HepG2 (cell line): ENCODE measurements at regions not wholly inside any gene's neighbourhood (a gene's known extent, or its start where the extent isn't known, plus 50 kb on each side); places are given as distances from the start of the nearest gene placed in this dataset.

ENCODE experiments used
- ATAC-seq: fragments of 200-7000 bp; cut with Tn5 transposase; 3 replicates; pipeline ENCODE4 v1.9.1; 2020; ENCODE audit warnings: mild to moderate bottlenecking, moderate library complexity
- BruUV-seq: library from RNA; stranded (reverse); fragments of 400-500 nt; replicated peaks from 2 replicates; lab custom pipeline; 2021; lab: Mats Ljungman, UMichigan
- CTCF ChIA-PET: fragments of 300-600 bp; formaldehyde crosslinking; extraction: SDS; loops from one replicate; lab custom pipeline; 2021; ENCODE audit warnings: low total read pairs, inconsistent platforms, low intra/inter-chr PET ratio; lab: Yijun Ruan, JAX
- POLR2A ChIA-PET: fragments of 350-600 bp; sonication (Branson Sonifier 250); formaldehyde crosslinking; loops from one replicate; lab custom pipeline; 2020; ENCODE audit warnings: antibody characterized with exemption, inconsistent platforms; lab: Yijun Ruan, JAX
- DNase-seq: peaks from one replicate; pipeline ENCODE4 v3.0.0-alpha.2; 2015; ENCODE audit warnings: low spot score
- FAIRE-seq: peaks from 3 replicates; lab custom pipeline; 2011; peaks lifted over from hg19 to GRCh38; lab: Jason Lieb, UNC
- H2AFZ ChIP-seq: one replicate; pipeline ENCODE4 v1.6.1; 2011; ENCODE audit warnings: low read length, inconsistent platforms
- H3K27ac ChIP-seq: fragments of 300-600 bp; 3 replicates; pipeline ENCODE4 v1.8.0; 2011; ENCODE audit warnings: mixed run types, mild to moderate bottlenecking, mixed read lengths, low read length, inconsistent platforms; ENCODE audit not compliant: insufficient read depth; ENCODE audit errors: extremely low read length
- H3K27me3 ChIP-seq, 2 experiments: fragments of 200-600 bp in 1 of 2; 2 replicates in 1 of 2; 3 replicates in 1 of 2; pipeline versions ENCODE4 v1.6.0 to v1.8.0; 2011; ENCODE audit warnings: low read length in 2 of 2, mild to moderate bottlenecking in 2 of 2, moderate library complexity in 2 of 2, inconsistent platforms in 1 of 2; ENCODE audit not compliant: insufficient read depth in 2 of 2, control insufficient read depth in 1 of 2
- H3K36me3 ChIP-seq, 2 experiments: fragments of 200-600 bp in 1 of 2; replicated peaks in 1 of 2; 2 replicates in 1 of 2; 3 replicates in 1 of 2; pipeline versions ENCODE4 v1.5.1 to v1.8.0; 2011; ENCODE audit warnings: low read length in 2 of 2, inconsistent platforms in 1 of 2; ENCODE audit not compliant: insufficient read depth in 2 of 2, control insufficient read depth in 1 of 2
- H3K4me1 ChIP-seq: 2 replicates; pipeline ENCODE4 v1.5.1; 2012; ENCODE audit warnings: low read length, inconsistent platforms; ENCODE audit not compliant: insufficient read depth
- H3K4me2 ChIP-seq: 2 replicates; pipeline ENCODE4 v1.6.0; 2011; ENCODE audit warnings: low read depth, low read length, inconsistent platforms
- H3K4me3 ChIP-seq, 3 experiments: fragments of 200-600 bp in 1 of 3; sonication (generic), shearing (Covaris generic) in 1 of 3; replicated peaks in 1 of 3; 2 replicates each; pipeline ENCODE4 v1.5.1; 2011 to 2016; ENCODE audit warnings: low read length in 3 of 3, inconsistent platforms in 2 of 3, low read depth in 2 of 3, mild to moderate bottlenecking in 2 of 3, control low read depth in 1 of 3, mixed read lengths in 1 of 3; ENCODE audit not compliant: insufficient read depth in 1 of 3
- H3K79me2 ChIP-seq: one replicate; pipeline ENCODE4 v1.6.1; 2011; ENCODE audit warnings: low read length, inconsistent platforms; ENCODE audit not compliant: insufficient read depth
- H3K9ac ChIP-seq: 2 replicates; pipeline ENCODE4 v1.6.0; 2011; ENCODE audit warnings: mild to moderate bottlenecking, low read depth, low read length, inconsistent platforms; ENCODE audit not compliant: insufficient read depth
- H3K9me3 ChIP-seq: 2 replicates; pipeline ENCODE4 v1.5.1; 2012; ENCODE audit warnings: mild to moderate bottlenecking, low read length
- H4K20me1 ChIP-seq: 2 replicates; pipeline ENCODE4 v1.6.0; 2011; ENCODE audit warnings: inconsistent platforms, mild to moderate bottlenecking, low read length, moderate library complexity; ENCODE audit not compliant: insufficient read depth
- GLMP ChIP-seq: sonication (generic); formaldehyde crosslinking; IDR thresholded peaks from 2 replicates; pipeline ENCODE4 v1.9.0; 2021; ENCODE audit warnings: missing genetic modification reagents, mild to moderate bottlenecking, borderline replicate concordance
- KDM2A ChIP-seq: sonication (generic); formaldehyde crosslinking; IDR thresholded peaks from 2 replicates; pipeline ENCODE4 v1.4.0; 2020; ENCODE audit warnings: low read depth, missing genetic modification reagents, borderline replicate concordance
- MAF1 ChIP-seq: sonication (generic); formaldehyde crosslinking; IDR thresholded peaks from 2 replicates; pipeline ENCODE4 v1.5.0; 2020; ENCODE audit warnings: missing genetic modification reagents, borderline replicate concordance
- NFKB2 ChIP-seq: sonication (generic); formaldehyde crosslinking; IDR thresholded peaks from 2 replicates; pipeline ENCODE4 v1.4.0; 2020; ENCODE audit warnings: missing genetic modification reagents, borderline replicate concordance
- ONECUT2 ChIP-seq: sonication (generic); formaldehyde crosslinking; IDR thresholded peaks from 2 replicates; pipeline ENCODE4 v1.4.0; 2020; ENCODE audit warnings: missing genetic modification reagents
- PCBP1 ChIP-seq: fragments of 200-400 bp; formaldehyde crosslinking; IDR thresholded peaks from 2 replicates; pipeline ENCODE4 v1.6.1; 2017; ENCODE audit warnings: mild to moderate bottlenecking, low read depth, low read length, borderline replicate concordance
- RBFOX2 ChIP-seq: fragments of 200-400 bp; formaldehyde crosslinking; IDR thresholded peaks from 2 replicates; pipeline ENCODE4 v1.6.1; 2017; ENCODE audit warnings: low read depth, mild to moderate bottlenecking, low read length
- REPIN1 ChIP-seq: sonication (generic); formaldehyde crosslinking; IDR thresholded peaks from 2 replicates; pipeline ENCODE4 v1.8.0; 2022; ENCODE audit warnings: missing genetic modification reagents, low read depth, mild to moderate bottlenecking, borderline replicate concordance
- SIX4 ChIP-seq: sonication (generic); formaldehyde crosslinking; IDR thresholded peaks from 2 replicates; pipeline ENCODE4 v1.4.0; 2020; ENCODE audit warnings: missing genetic modification reagents
- SMC3 ChIP-seq: IDR thresholded peaks from 2 replicates; pipeline ENCODE4 v1.6.1; 2011; ENCODE audit warnings: low read length, improper control_type of control experiment
- SNAPC5 ChIP-seq: sonication (generic); formaldehyde crosslinking; IDR thresholded peaks from 2 replicates; pipeline ENCODE4 v1.8.1; 2023; ENCODE audit warnings: mild to moderate bottlenecking, missing genetic modification reagents, borderline replicate concordance
- SOX6 ChIP-seq, 2 experiments: fragments of 450-650 bp in 1 of 2; sonication (generic) in 1 of 2; formaldehyde crosslinking in 1 of 2; IDR thresholded peaks; 2 replicates each; pipeline versions ENCODE4 v1.4.0 to v1.6.1; 2017 to 2020; ENCODE audit warnings: antibody characterized with exemption in 1 of 2, mild to moderate bottlenecking in 1 of 2, missing genetic modification reagents in 1 of 2
- STAG1 ChIP-seq: sonication (generic); formaldehyde crosslinking; IDR thresholded peaks from 2 replicates; pipeline ENCODE4 v1.4.0; 2020; ENCODE audit warnings: missing genetic modification reagents
- TEF ChIP-seq: sonication (generic); formaldehyde crosslinking; IDR thresholded peaks from 2 replicates; pipeline ENCODE4 v1.5.0; 2020; ENCODE audit warnings: missing genetic modification reagents
- ZBTB25 ChIP-seq: IDR thresholded peaks from 2 replicates; pipeline ENCODE4 v1.6.1; 2018; ENCODE audit warnings: missing genetic modification reagents
- ZNF136 ChIP-seq: sonication (generic); formaldehyde crosslinking; IDR thresholded peaks from 2 replicates; pipeline ENCODE4 v1.8.1; 2022; ENCODE audit warnings: low read depth, mild to moderate bottlenecking, moderate library complexity, missing genetic modification reagents
- ZNF292 ChIP-seq: sonication (generic); formaldehyde crosslinking; IDR thresholded peaks from 2 replicates; pipeline ENCODE4 v1.8.1; 2022; ENCODE audit warnings: mild to moderate bottlenecking, low read depth, missing genetic modification reagents, borderline replicate concordance
- ZNF747 ChIP-seq: sonication (generic); formaldehyde crosslinking; IDR thresholded peaks from 2 replicates; pipeline ENCODE4 v1.8.1; 2023; ENCODE audit warnings: missing genetic modification reagents, mild to moderate bottlenecking, borderline replicate concordance
- ZNF761 ChIP-seq: sonication (generic); formaldehyde crosslinking; conservative IDR thresholded peaks from 2 replicates; pipeline ENCODE4 v1.4.0; 2020; ENCODE audit warnings: mild to moderate bottlenecking, missing genetic modification reagents
- ZNF772 ChIP-seq: sonication (generic); formaldehyde crosslinking; IDR thresholded peaks from 2 replicates; pipeline ENCODE4 v1.5.0; 2020; ENCODE audit warnings: mild to moderate bottlenecking, missing genetic modification reagents
- ZNF780A ChIP-seq: sonication (generic); formaldehyde crosslinking; IDR thresholded peaks from 2 replicates; pipeline ENCODE4 v1.8.0; 2022; ENCODE audit warnings: mild to moderate bottlenecking, missing genetic modification reagents, moderate library complexity
- ZNF790 ChIP-seq: sonication (generic); formaldehyde crosslinking; IDR thresholded peaks from 2 replicates; pipeline ENCODE4 v1.8.0; 2022; ENCODE audit warnings: missing genetic modification reagents, mild to moderate bottlenecking, borderline replicate concordance
- WGBS: methylation state at CpG from one replicate; pipeline ENCODE4 v1.1.6; 2017; ENCODE audit warnings: low lambda C conversion rate; 5-methylcytosine and 5-hydroxymethylcytosine counted together
- in situ Hi-C: cut with HindIII; loops from 2 replicates; pipeline ENCODE4 v1.10.0; 2017; ENCODE audit warnings: low pct_unique_long_range_greater_than_20kb; ENCODE audit not compliant: extremely low pct_ligation_motif_present
- intact Hi-C: fragments of 100-400 bp; cut with micrococcal nuclease; formaldehyde crosslinking; loops from one replicate; pipeline ENCODE4 v1.10.0; 2022; ENCODE audit not compliant: unreplicated experiment

GRCh38 chr1:47624531-47624930 lies 186.7 kb downstream of the FOXD2 start (continued):
- TF ChIP-seq RBFOX2 = no peak
- TF ChIP-seq ZNF761 = no peak
- no peak for TF ChIP-seq PCBP1
- no peak for TF ChIP-seq KDM2A (CRISPR knock-in tag)
- no peak for TF ChIP-seq ZNF780A (CRISPR knock-in tag)
- TF ChIP-seq ZNF790 (CRISPR knock-in tag) = no peak
- TF ChIP-seq TEF (CRISPR knock-in tag) = no peak
- TF ChIP-seq REPIN1 (CRISPR knock-in tag) = no peak
- no peak for TF ChIP-seq NFKB2
- TF ChIP-seq SMC3 = peak; percentile 34; the same call in 1 of the 2 replicates
- peak; percentile 44; the same call in 1 of the 2 replicates for TF ChIP-seq STAG1 (CRISPR knock-in tag)

GRCh38 chr1:47627016-47627415 lies 189.2 kb downstream of the FOXD2 start:
- intact Hi-C loops (no loop called here), in situ Hi-C loops (no loop called here)
- Histone ChIP-seq H3K4me3 (no peak overlapping the region), H3K27me3 (peaks cover 0 to 18% of the 10 kb centered on the region in 2 experiments; a peak in 3 of 5 replicates), H3K9me3 (no peaks in the 10 kb centered on the region), H3K36me3 (no peaks in the 10 kb centered on the region), H3K4me1 (no peaks in the 10 kb centered on the region), H3K27ac (no peak overlapping the region), H3K9ac (no peak overlapping the region), H3K4me2 (no peak overlapping the region), H3K79me2 (no peaks in the 10 kb centered on the region), H4K20me1 (no peaks in the 10 kb centered on the region; the same call in 1 of the 2 replicates), H2AFZ (no peak overlapping the region)
- no TSS peak for BruUV-seq
- 64% methylated on average over 2 of the region's 2 CpGs for WGBS
- CTCF ChIA-PET = no interaction called here
- ATAC-seq = no peak
- no peak for DNase-seq
- TF ChIP-seq SOX6 (IDR thresholded peaks at IDR 0.05) (no peak), SOX6 (CRISPR knock-in tag; IDR thresholded peaks at IDR 0.05) (no peak), MAF1 (no peak), ZNF136 (no peak), GLMP (CRISPR knock-in tag) (no peak), ZNF292 (CRISPR knock-in tag) (no peak), SNAPC5 (CRISPR knock-in tag) (no peak), ZBTB25 (no peak), ZNF772 (no peak), ONECUT2 (CRISPR knock-in tag) (no peak), RBFOX2 (no peak), ZNF747 (CRISPR knock-in tag) (no peak), SIX4 (no peak)
- POLR2A ChIA-PET = no interaction called here
- no peak for FAIRE-seq
